GM10248 (cell line): ENCODE measurements at regions not wholly inside any gene's neighbourhood (a gene's known extent, or its start where the extent isn't known, plus 50 kb on each side); places are given as distances from the start of the nearest gene placed in this dataset.

Source experiments
- CTCF ChIA-PET: fragments of 300-600 bp; sonication (Branson Sonifier 250); formaldehyde crosslinking; extraction: SDS; loops from one replicate; lab custom pipeline; 2021; ENCODE audit warnings: antibody characterized with exemption; lab: Yijun Ruan, JAX
- POLR2A ChIA-PET: fragments of 350-650 bp; sonication (Branson Sonifier 250); formaldehyde crosslinking; extraction: SDS; loops from one replicate; lab custom pipeline; 2020; ENCODE audit warnings: antibody characterized with exemption; lab: Yijun Ruan, JAX
- DNase-seq: peaks from one replicate; pipeline ENCODE4 v3.0.0; 2012; ENCODE audit errors: extremely low spot score
- TF ChIP-seq, protein P1 (sequence below): IDR thresholded peaks from 2 replicates; pipeline ENCODE4 v1.5.1; 2012; ENCODE audit warnings: mild to moderate bottlenecking, low read depth; ENCODE audit errors: extremely low read depth, missing control alignments, control extremely low read depth

GRCh38 chr14:49057838-49058510 is 528.2 kb downstream of the RPS29 start:
- TF ChIP-seq, protein P1, sequence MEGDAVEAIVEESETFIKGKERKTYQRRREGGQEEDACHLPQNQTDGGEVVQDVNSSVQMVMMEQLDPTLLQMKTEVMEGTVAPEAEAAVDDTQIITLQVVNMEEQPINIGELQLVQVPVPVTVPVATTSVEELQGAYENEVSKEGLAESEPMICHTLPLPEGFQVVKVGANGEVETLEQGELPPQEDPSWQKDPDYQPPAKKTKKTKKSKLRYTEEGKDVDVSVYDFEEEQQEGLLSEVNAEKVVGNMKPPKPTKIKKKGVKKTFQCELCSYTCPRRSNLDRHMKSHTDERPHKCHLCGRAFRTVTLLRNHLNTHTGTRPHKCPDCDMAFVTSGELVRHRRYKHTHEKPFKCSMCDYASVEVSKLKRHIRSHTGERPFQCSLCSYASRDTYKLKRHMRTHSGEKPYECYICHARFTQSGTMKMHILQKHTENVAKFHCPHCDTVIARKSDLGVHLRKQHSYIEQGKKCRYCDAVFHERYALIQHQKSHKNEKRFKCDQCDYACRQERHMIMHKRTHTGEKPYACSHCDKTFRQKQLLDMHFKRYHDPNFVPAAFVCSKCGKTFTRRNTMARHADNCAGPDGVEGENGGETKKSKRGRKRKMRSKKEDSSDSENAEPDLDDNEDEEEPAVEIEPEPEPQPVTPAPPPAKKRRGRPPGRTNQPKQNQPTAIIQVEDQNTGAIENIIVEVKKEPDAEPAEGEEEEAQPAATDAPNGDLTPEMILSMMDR, result no peak

GRCh38 chr14:49056021-49056420 is 530.2 kb downstream of the RPS29 start:
- POLR2A ChIA-PET, result no interaction called here
- CTCF ChIA-PET, result no interaction called here

More at GRCh38 chr14:49057838-49058510, 528.2 kb downstream of the RPS29 start:
- CTCF ChIA-PET, result interaction anchor here (1.7 kb wide), 1 partner anchor 9 kb away, joined by 4 read pairs; no protein-coding TSS in a partner anchor
- no peak for DNase-seq
- POLR2A ChIA-PET, result no interaction called here

GRCh38 chr14:49052521-49052920 is 533.7 kb downstream of the RPS29 start:
- DNase-seq, result no peak
- CTCF ChIA-PET, result interaction anchor here (1.1 kb wide), 1 partner anchor 15 kb away, joined by 3 read pairs; no protein-coding TSS in a partner anchor
- TF ChIP-seq, protein P1, result no peak
- POLR2A ChIA-PET, result no interaction called here

More at GRCh38 chr14:49056021-49056420, 530.2 kb downstream of the RPS29 start:
- no peak for DNase-seq
- TF ChIP-seq, protein P1, result no peak

DNA sequence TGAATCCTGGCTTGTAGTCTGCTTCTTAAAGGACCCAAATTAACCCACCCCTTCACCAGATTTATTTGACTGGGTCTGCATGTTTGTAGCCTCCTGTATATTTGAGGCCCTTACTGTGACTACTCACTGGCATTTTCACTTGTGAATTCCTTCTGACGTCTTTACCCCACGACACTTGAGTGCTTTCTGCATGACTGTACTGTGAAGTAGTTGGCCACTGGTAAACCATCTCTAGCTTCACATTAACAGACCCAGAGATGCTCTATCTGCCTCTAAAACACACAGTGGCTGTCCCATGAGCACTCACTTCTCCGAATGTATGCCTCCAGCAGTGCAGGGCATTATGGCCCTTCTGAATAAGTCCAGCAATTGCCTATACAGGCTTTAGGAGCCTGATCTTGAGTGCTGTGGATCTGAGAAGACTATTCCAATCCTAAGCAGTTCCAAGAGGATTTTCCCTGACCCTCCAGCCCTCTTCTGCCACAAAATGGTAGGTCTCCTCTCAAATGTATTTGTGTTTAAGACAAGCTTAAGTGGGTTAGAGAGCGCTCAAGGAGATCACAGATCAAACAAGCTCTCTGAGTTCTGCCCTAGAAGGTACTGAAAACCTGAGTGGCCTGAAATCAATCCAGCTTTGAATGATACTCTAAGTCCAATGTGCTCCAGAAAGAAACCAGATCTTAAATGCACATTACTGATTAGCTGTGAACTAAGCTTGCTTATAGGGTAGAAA is 534.7 kb downstream of the RPS29 start:
- no peak for DNase-seq
- CTCF ChIA-PET, result interaction anchor here (1.1 kb wide), 1 partner anchor 14 kb away, joined by 3 read pairs; no protein-coding TSS in a partner anchor
- POLR2A ChIA-PET, result no interaction called here
- TF ChIP-seq, protein P1, result no peak

- ChIA-PET POLR2A (no interaction called here), CTCF (no interaction called here)
- DNase-seq, result no peak
- TF ChIP-seq, protein P1, result no peak
These were observed 535.4 kb downstream of the RPS29 start for GRCh38 chr14:49050822-49051221.

GRCh38 chr14:49049711-49050110 is 536.5 kb downstream of the RPS29 start:
- POLR2A ChIA-PET, result no interaction called here
- CTCF ChIA-PET, result no interaction called here
- TF ChIP-seq, protein P1, result no peak
- no peak for DNase-seq
